Colon (tissue), 2 donors: ENCODE measurements at regions not wholly inside any gene's neighbourhood (a gene's known extent, or its start where the extent isn't known, plus 50 kb on each side); places are given as distances from the start of the nearest gene placed in this dataset.
"Not testable (repeated sequence)": the region's sequence is repeated elsewhere in the genome, so short reads cannot be mapped to it uniquely, and the experiment has no call there.

Source experiments
- FAIRE-seq: peaks from 2 replicates; lab custom pipeline; 2012; peaks lifted over from hg19 to GRCh38; lab: Jason Lieb, UNC
- donor health status: control.
- donor health status: control.

- not testable (repeated sequence) for FAIRE-seq
Measured at GRCh38 chr9:39463696-39464095, 108.2 kb downstream of the SPATA31A1 start.

GRCh38 chr9:39464122-39464777, 108.8 kb downstream of the SPATA31A1 start:
- FAIRE-seq = not testable (repeated sequence)

GRCh38 chr9:39474499-39474898, 119.0 kb downstream of the SPATA31A1 start:
- not testable (repeated sequence) for FAIRE-seq

GRCh38 chr9:39483073-39483472, 127.6 kb downstream of the SPATA31A1 start:
- not testable (repeated sequence) for FAIRE-seq

- peak; percentile 33 for FAIRE-seq
Measured at GRCh38 chr9:39483880-39484279, 128.4 kb downstream of the SPATA31A1 start.

GRCh38 chr9:39484292-39484691, 128.8 kb downstream of the SPATA31A1 start:
- peak; percentile 33 for FAIRE-seq

- not testable (repeated sequence) for FAIRE-seq
Measured at GRCh38 chr9:39487477-39487876, 132.0 kb downstream of the SPATA31A1 start.

GRCh38 chr9:39496248-39496647, 140.8 kb downstream of the SPATA31A1 start:
- not testable (repeated sequence) for FAIRE-seq

- not testable (repeated sequence) for FAIRE-seq
Measured at GRCh38 chr9:39503178-39503577, 147.7 kb downstream of the SPATA31A1 start.

- not testable (repeated sequence) for FAIRE-seq
Measured at GRCh38 chr9:39527387-39528029, 172.0 kb downstream of the SPATA31A1 start.

- not testable (repeated sequence) for FAIRE-seq
Measured at GRCh38 chr9:39532597-39532996, 177.1 kb downstream of the SPATA31A1 start.

- FAIRE-seq = not testable (repeated sequence)
Measured at GRCh38 chr9:39533001-39533762, 177.7 kb downstream of the SPATA31A1 start.

- not testable (repeated sequence) for FAIRE-seq
Measured at GRCh38 chr9:39533763-39534548, 178.5 kb downstream of the SPATA31A1 start.

- not testable (repeated sequence) for FAIRE-seq
Measured at GRCh38 chr9:39534897-39535296, 179.4 kb downstream of the SPATA31A1 start.

GRCh38 chr9:39542157-39542556, 186.7 kb downstream of the SPATA31A1 start:
- FAIRE-seq = not testable (repeated sequence)

GRCh38 chr9:39545079-39545478, 189.6 kb downstream of the SPATA31A1 start:
- not testable (repeated sequence) for FAIRE-seq

- FAIRE-seq = not testable (repeated sequence)
Measured at GRCh38 chr9:39550573-39550972, 195.1 kb downstream of the SPATA31A1 start.

- FAIRE-seq = not testable (repeated sequence)
Measured at GRCh38 chr9:39551544-39551943, 196.1 kb downstream of the SPATA31A1 start.

- not testable (repeated sequence) for FAIRE-seq
Measured at GRCh38 chr9:39552242-39552881, 196.9 kb downstream of the SPATA31A1 start.

- FAIRE-seq = not testable (repeated sequence)
Measured at GRCh38 chr9:39554352-39554751, 198.9 kb downstream of the SPATA31A1 start.

- FAIRE-seq = not testable (repeated sequence)
Measured at GRCh38 chr9:39559384-39559783, 203.9 kb downstream of the SPATA31A1 start.
